MM.1S (cell line): ENCODE measurements at regions not wholly inside any gene's neighbourhood (a gene's known extent, or its start where the extent isn't known, plus 50 kb on each side); places are given as distances from the start of the nearest gene placed in this dataset.

ENCODE experiments used
- CTCF ChIP-seq: fragments of 300-600 bp; sonication (generic); IDR thresholded peaks from 2 replicates; pipeline ENCODE4 v1.5.1; 2016; ENCODE audit warnings: antibody characterized with exemption, low read length, mixed read lengths
- EZH2 ChIP-seq: fragments of 300-600 bp; sonication (generic); optimal IDR thresholded peaks from 2 replicates; pipeline ENCODE3; 2017; ENCODE audit warnings: low read depth, mild to moderate bottlenecking, antibody characterized with exemption, low read length, mixed read lengths

- no peak for TF ChIP-seq CTCF
- TF ChIP-seq EZH2: no peak
Measured at GRCh38 chr10:88074971-88075370, 211.5 kb downstream of the PTEN start.
